HUES6 (cell line): ENCODE measurements at regions not wholly inside any gene's neighbourhood (a gene's known extent, or its start where the extent isn't known, plus 50 kb on each side); places are given as distances from the start of the nearest gene placed in this dataset.

Experiments
- H3K27ac ChIP-seq: 2 replicates; pipeline ENCODE4 v1.7.0; 2013; ENCODE audit warnings: low read depth, mild to moderate bottlenecking, low read length, inconsistent platforms
- H3K27me3 ChIP-seq: 2 replicates; pipeline ENCODE4 v1.6.1; 2013; ENCODE audit warnings: low read length; ENCODE audit not compliant: control insufficient read depth, insufficient read depth
- H3K36me3 ChIP-seq: 2 replicates; pipeline ENCODE4 v1.6.1; 2013; ENCODE audit warnings: low read length; ENCODE audit not compliant: control insufficient read depth, insufficient read depth
- H3K4me1 ChIP-seq: 2 replicates; pipeline ENCODE4 v1.6.1; 2013; ENCODE audit warnings: low read length; ENCODE audit not compliant: control insufficient read depth, insufficient read depth
- H3K4me3 ChIP-seq: 2 replicates; pipeline ENCODE4 v1.5.1; 2013; ENCODE audit warnings: low read depth, low read length
- H3K9ac ChIP-seq: one replicate; pipeline ENCODE4 v1.6.1; 2013; ENCODE audit warnings: mild to moderate bottlenecking, low read length
- H3K9me3 ChIP-seq: 2 replicates; pipeline ENCODE4 v1.6.1; 2013; ENCODE audit warnings: low read depth, low read length; ENCODE audit not compliant: control insufficient read depth, insufficient read depth

GRCh38 chr14:53896726-53897125, 59.9 kb downstream of the BMP4 start:
- no peak overlapping the region for H3K27ac ChIP-seq
- no peaks in the 10 kb centered on the region for H3K4me1 ChIP-seq
- no peak overlapping the region for H3K4me3 ChIP-seq
- no peaks in the 10 kb centered on the region for H3K9me3 ChIP-seq
- no peaks in the 10 kb centered on the region for H3K27me3 ChIP-seq
- no peaks in the 10 kb centered on the region for H3K36me3 ChIP-seq
- H3K9ac ChIP-seq, result no peak overlapping the region

- H3K4me3 ChIP-seq, result no peak overlapping the region
Measured at GRCh38 chr14:53894456-53894855, 62.2 kb downstream of the BMP4 start.

GRCh38 chr14:53893374-53893773, 63.3 kb downstream of the BMP4 start:
- H3K27me3 ChIP-seq, result no peaks in the 10 kb centered on the region
- H3K27ac ChIP-seq, result no peak overlapping the region
- peaks cover 12% of the 10 kb centered on the region for H3K4me1 ChIP-seq
- H3K4me3 ChIP-seq, result no peak overlapping the region
- no peaks in the 10 kb centered on the region for H3K36me3 ChIP-seq
- no peaks in the 10 kb centered on the region for H3K9me3 ChIP-seq
- H3K9ac ChIP-seq, result no peak overlapping the region

More at GRCh38 chr14:53894456-53894855, 62.2 kb downstream of the BMP4 start:
- Histone ChIP-seq H3K9me3 (no peaks in the 10 kb centered on the region), H3K36me3 (no peaks in the 10 kb centered on the region), H3K27ac (no peak overlapping the region), H3K9ac (no peak overlapping the region), H3K27me3 (no peaks in the 10 kb centered on the region), H3K4me1 (peaks cover 12% of the 10 kb centered on the region)

GRCh38 chr14:53890611-53891101, 66.0 kb downstream of the BMP4 start:
- no peaks in the 10 kb centered on the region for H3K36me3 ChIP-seq
- no peak overlapping the region for H3K4me3 ChIP-seq
- H3K4me1 ChIP-seq, result peaks cover 12% of the 10 kb centered on the region
- no peaks in the 10 kb centered on the region for H3K27me3 ChIP-seq
- no peaks in the 10 kb centered on the region for H3K9me3 ChIP-seq
- no peak overlapping the region for H3K27ac ChIP-seq
- H3K9ac ChIP-seq, result peak overlapping the region; percentile 8

- no peak overlapping the region for H3K9ac ChIP-seq
- no peaks in the 10 kb centered on the region for H3K27me3 ChIP-seq
- no peaks in the 10 kb centered on the region for H3K36me3 ChIP-seq
- no peak overlapping the region for H3K4me3 ChIP-seq
- H3K9me3 ChIP-seq, result no peaks in the 10 kb centered on the region
- H3K27ac ChIP-seq, result no peak overlapping the region
- H3K4me1 ChIP-seq, result peaks cover 12% of the 10 kb centered on the region
Measured at GRCh38 chr14:53888535-53889386, 67.9 kb downstream of the BMP4 start.

GRCh38 chr14:53885136-53885640, 71.4 kb downstream of the BMP4 start:
- H3K4me1 ChIP-seq, result peaks cover 2% of the 10 kb centered on the region
- no peak overlapping the region for H3K4me3 ChIP-seq
- no peaks in the 10 kb centered on the region for H3K36me3 ChIP-seq
- no peaks in the 10 kb centered on the region for H3K9me3 ChIP-seq
- H3K9ac ChIP-seq, result no peak overlapping the region
- H3K27me3 ChIP-seq, result no peaks in the 10 kb centered on the region
- no peak overlapping the region for H3K27ac ChIP-seq

- H3K9ac ChIP-seq, result no peak overlapping the region
- no peaks in the 10 kb centered on the region for H3K4me1 ChIP-seq
- H3K9me3 ChIP-seq, result no peaks in the 10 kb centered on the region
- no peaks in the 10 kb centered on the region for H3K36me3 ChIP-seq
- no peaks in the 10 kb centered on the region for H3K27me3 ChIP-seq
- no peak overlapping the region for H3K27ac ChIP-seq
- no peak overlapping the region for H3K4me3 ChIP-seq
Measured at GRCh38 chr14:53884601-53885000, 72.0 kb downstream of the BMP4 start.

GRCh38 chr14:53883739-53884138, 72.9 kb downstream of the BMP4 start:
- Histone ChIP-seq H3K4me1 (no peaks in the 10 kb centered on the region), H3K9ac (no peak overlapping the region), H3K27me3 (no peaks in the 10 kb centered on the region), H3K4me3 (no peak overlapping the region), H3K27ac (no peak overlapping the region), H3K9me3 (no peaks in the 10 kb centered on the region), H3K36me3 (no peaks in the 10 kb centered on the region)

- Histone ChIP-seq H3K36me3 (no peaks in the 10 kb centered on the region), H3K4me1 (no peaks in the 10 kb centered on the region), H3K9ac (no peak overlapping the region), H3K27ac (no peak overlapping the region), H3K9me3 (no peaks in the 10 kb centered on the region), H3K4me3 (no peak overlapping the region), H3K27me3 (no peaks in the 10 kb centered on the region)
Measured at GRCh38 chr14:53882684-53883083, 73.9 kb downstream of the BMP4 start.

GRCh38 chr14:53881921-53882320, 74.7 kb downstream of the BMP4 start:
- no peaks in the 10 kb centered on the region for H3K9me3 ChIP-seq
- H3K27ac ChIP-seq, result no peak overlapping the region
- no peaks in the 10 kb centered on the region for H3K36me3 ChIP-seq
- H3K4me3 ChIP-seq, result no peak overlapping the region
- H3K9ac ChIP-seq, result no peak overlapping the region
- H3K4me1 ChIP-seq, result no peaks in the 10 kb centered on the region
- H3K27me3 ChIP-seq, result no peaks in the 10 kb centered on the region

GRCh38 chr14:53881161-53881871, 75.3 kb downstream of the BMP4 start:
- no peaks in the 10 kb centered on the region for H3K4me1 ChIP-seq
- H3K27me3 ChIP-seq, result no peaks in the 10 kb centered on the region
- no peak overlapping the region for H3K9ac ChIP-seq
- H3K36me3 ChIP-seq, result no peaks in the 10 kb centered on the region
- no peaks in the 10 kb centered on the region for H3K9me3 ChIP-seq
- H3K4me3 ChIP-seq, result no peak overlapping the region
- H3K27ac ChIP-seq, result no peak overlapping the region
